Lung (tissue), 11 donors: ENCODE measurements at regions not wholly inside any gene's neighbourhood (a gene's known extent, or its start where the extent isn't known, plus 50 kb on each side); places are given as distances from the start of the nearest gene placed in this dataset.

Experiments
- ATAC-seq: fragments of 200-7000 bp; cut with Tn5 transposase; one replicate; pipeline ENCODE4 v1.9.1; 2020; ENCODE audit warnings: moderate number of reproducible peaks; ENCODE audit not compliant: insufficient read depth, low FRiP score
- DNase-seq, 3 donors: peaks; one replicate each; pipeline ENCODE4 v3.0.0-alpha.2; 2013 to 2017
- H3K27ac ChIP-seq, 2 donors: one replicate each; pipeline ENCODE4 v1.5.1; 2013; ENCODE audit warnings: mild to moderate bottlenecking in 2 of 2, moderate library complexity in 2 of 2, control low read depth in 1 of 2, inconsistent platforms in 1 of 2, low read depth in 1 of 2, low read length in 1 of 2
- H3K27me3 ChIP-seq, 3 donors: one replicate each; pipeline ENCODE4 v1.5.1; 2013; ENCODE audit warnings: low read length in 2 of 3; ENCODE audit not compliant: control insufficient read depth in 3 of 3, insufficient read depth in 3 of 3
- H3K36me3 ChIP-seq, 4 donors: one replicate each; pipeline ENCODE4 v1.5.1; 2013; ENCODE audit warnings: low read length in 4 of 4, mild to moderate bottlenecking in 1 of 4, moderate library complexity in 1 of 4; ENCODE audit not compliant: control insufficient read depth in 4 of 4, insufficient read depth in 4 of 4
- H3K4me1 ChIP-seq, 5 donors: one replicate each; pipeline ENCODE4 v1.5.1; 2013; ENCODE audit warnings: low read length in 5 of 5, mild to moderate bottlenecking in 2 of 5, moderate library complexity in 1 of 5; ENCODE audit not compliant: control insufficient read depth in 5 of 5, insufficient read depth in 5 of 5
- H3K4me3 ChIP-seq: one replicate; pipeline ENCODE4 v1.5.1; 2013; ENCODE audit warnings: mild to moderate bottlenecking, control low read depth, moderate library complexity
- H3K9ac ChIP-seq, 2 donors: one replicate each; pipeline ENCODE4 v1.5.1; 2013; ENCODE audit warnings: low read length in 2 of 2, control low read depth in 1 of 2; ENCODE audit not compliant: insufficient read depth in 1 of 2
- H3K9me3 ChIP-seq, 4 donors: one replicate each; pipeline ENCODE4 v1.5.1; 2013; ENCODE audit warnings: low read length in 3 of 4, mild to moderate bottlenecking in 1 of 4, moderate library complexity in 1 of 4; ENCODE audit not compliant: control insufficient read depth in 4 of 4, insufficient read depth in 3 of 4
- WGBS, 2 donors: extraction: QIAGEN DNeasy Blood & Tissue Kit; methylation state at CpG; one replicate each; pipeline ENCODE4 v1.1.7; 2013; 5-methylcytosine and 5-hydroxymethylcytosine counted together
- TF ChIP-seq, protein P1 (sequence below): IDR thresholded peaks from 2 replicates; pipeline ENCODE4 v1.5.1; 2012; ENCODE audit warnings: mild to moderate bottlenecking; ENCODE audit errors: control extremely low read depth, extremely low read depth
- donor health status: control.
- donor health status: control.
- donor health status: Bipolar disorder and iron deficiency.
- donor health status: healthy.
- donor health status: DM: yes; HTN: yes; CAD: no.

DNA sequence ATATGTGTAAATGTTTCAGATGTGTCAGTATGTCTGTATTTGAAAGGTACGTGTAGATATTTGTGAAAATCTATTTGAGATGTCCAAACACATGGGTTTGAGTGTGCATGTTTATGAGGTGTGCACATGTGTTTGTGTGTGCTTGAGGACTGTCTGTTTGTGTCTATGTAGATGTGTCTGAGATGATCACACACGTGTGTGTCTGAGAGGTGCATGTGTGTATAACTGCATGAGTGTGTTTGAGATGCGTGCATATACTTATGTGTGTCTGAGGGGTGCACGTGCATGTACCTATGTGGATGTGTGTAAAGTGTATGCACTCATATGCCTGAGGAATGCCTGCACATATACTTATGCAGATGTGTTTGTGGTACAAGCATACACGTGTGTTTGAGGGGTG is 584.4 kb downstream of the BUD13 start:
- DNase-seq (no peak), ATAC-seq (no peak)
- H3K9me3 ChIP-seq: no peaks in the 10 kb centered on the region
- TF ChIP-seq, protein P1, sequence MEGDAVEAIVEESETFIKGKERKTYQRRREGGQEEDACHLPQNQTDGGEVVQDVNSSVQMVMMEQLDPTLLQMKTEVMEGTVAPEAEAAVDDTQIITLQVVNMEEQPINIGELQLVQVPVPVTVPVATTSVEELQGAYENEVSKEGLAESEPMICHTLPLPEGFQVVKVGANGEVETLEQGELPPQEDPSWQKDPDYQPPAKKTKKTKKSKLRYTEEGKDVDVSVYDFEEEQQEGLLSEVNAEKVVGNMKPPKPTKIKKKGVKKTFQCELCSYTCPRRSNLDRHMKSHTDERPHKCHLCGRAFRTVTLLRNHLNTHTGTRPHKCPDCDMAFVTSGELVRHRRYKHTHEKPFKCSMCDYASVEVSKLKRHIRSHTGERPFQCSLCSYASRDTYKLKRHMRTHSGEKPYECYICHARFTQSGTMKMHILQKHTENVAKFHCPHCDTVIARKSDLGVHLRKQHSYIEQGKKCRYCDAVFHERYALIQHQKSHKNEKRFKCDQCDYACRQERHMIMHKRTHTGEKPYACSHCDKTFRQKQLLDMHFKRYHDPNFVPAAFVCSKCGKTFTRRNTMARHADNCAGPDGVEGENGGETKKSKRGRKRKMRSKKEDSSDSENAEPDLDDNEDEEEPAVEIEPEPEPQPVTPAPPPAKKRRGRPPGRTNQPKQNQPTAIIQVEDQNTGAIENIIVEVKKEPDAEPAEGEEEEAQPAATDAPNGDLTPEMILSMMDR: no peak
- no peaks in the 10 kb centered on the region for H3K27me3 ChIP-seq
- H3K4me3 ChIP-seq: no peak overlapping the region
- WGBS, 2 donors: 84 to 88% methylated on average over 5 of the region's 5 CpGs
- H3K4me1 ChIP-seq: peaks cover 0 to 7% (median 0%) of the 10 kb centered on the region in 5 donors
- H3K36me3 ChIP-seq: no peaks in the 10 kb centered on the region
- H3K27ac ChIP-seq: no peak overlapping the region
- no peak overlapping the region for H3K9ac ChIP-seq

DNA sequence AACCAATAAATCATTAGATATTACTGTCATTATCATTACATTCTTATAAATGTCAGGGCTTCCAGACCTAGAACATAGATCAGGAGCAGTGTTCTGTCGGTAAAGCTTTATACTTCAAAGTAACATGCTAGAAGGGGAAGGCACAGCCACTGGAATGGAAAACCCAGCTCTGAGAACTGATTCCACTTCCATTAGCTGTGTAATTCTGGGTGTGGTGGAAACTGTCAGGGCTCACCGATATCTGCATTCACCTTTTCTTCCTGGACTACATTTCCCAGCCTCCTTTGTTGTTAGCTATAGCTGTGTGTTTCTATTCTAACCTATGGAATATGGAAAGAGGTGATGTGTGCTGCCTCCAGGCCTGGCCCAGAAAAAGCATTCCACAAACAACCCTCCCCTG is 585.8 kb downstream of the BUD13 start:
- Histone ChIP-seq H3K36me3 (no peaks in the 10 kb centered on the region), H3K27ac (no peak overlapping the region), H3K4me1 (peaks cover 0 to 7% (median 0%) of the 10 kb centered on the region in 5 donors), H3K27me3 (no peaks in the 10 kb centered on the region), H3K9ac (no peak overlapping the region), H3K4me3 (no peak overlapping the region), H3K9me3 (no peaks in the 10 kb centered on the region)
- ATAC-seq: no peak
- TF ChIP-seq, protein P1: no peak
- DNase-seq: no peak
- WGBS, 2 donors: 71 to 83% methylated on average over 2 of the region's 2 CpGs

DNA sequence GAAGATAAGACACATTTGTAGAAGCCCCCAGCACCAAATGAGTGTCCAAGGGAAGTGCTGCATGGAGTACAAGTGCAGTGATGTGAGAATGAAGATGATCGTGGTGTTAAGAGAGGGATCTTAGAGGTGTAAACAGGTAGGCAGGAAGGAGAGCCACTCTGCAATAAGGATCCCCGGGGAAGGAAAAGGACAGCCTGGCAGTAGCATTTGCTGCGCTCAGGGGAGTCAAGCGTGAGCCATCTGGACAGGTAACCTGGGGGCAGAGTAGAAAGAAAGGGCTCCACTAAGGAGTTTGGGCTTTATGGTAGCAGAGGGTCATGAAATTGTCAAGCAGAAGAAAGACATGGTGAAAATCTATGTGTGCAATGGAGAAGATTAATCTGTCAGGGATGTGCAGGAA is 587.2 kb downstream of the BUD13 start:
- TF ChIP-seq, protein P1: no peak
- Histone ChIP-seq H3K4me1 (peaks cover 0 to 7% (median 7%) of the 10 kb centered on the region in 5 donors), H3K27me3 (no peaks in the 10 kb centered on the region), H3K27ac (no peak overlapping the region), H3K9ac (no peak overlapping the region), H3K36me3 (no peaks in the 10 kb centered on the region), H3K4me3 (no peak overlapping the region), H3K9me3 (no peaks in the 10 kb centered on the region)
- DNase-seq (no peak), ATAC-seq (no peak)
- WGBS, 2 donors: 89 to 92% methylated on average over 4 of the region's 4 CpGs

DNA sequence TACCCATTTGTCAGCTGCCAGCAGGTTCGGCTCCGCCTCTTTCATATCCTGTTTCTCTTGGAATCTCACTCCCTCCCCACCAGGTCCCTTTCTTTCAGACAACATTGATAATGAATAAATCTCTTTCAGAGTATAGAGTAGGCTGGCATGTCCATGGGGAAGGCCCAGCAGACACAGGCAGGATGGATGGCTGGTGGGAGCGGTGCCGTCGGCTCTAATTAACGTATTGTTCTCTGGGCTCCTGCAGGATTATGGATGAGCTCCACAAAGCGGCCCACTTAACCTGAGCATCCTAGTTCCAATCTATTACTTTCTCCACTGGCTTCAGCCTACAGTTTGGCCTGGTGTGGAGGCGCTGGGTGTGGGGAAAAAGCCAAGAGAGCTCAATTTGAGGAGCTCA is 588.0 kb downstream of the BUD13 start:
- H3K4me3 ChIP-seq: no peak overlapping the region
- WGBS, 2 donors: 93 to 96% methylated on average over 8 of the region's 8 CpGs
- no peaks in the 10 kb centered on the region for H3K36me3 ChIP-seq
- no peak overlapping the region for H3K9ac ChIP-seq
- H3K9me3 ChIP-seq: no peaks in the 10 kb centered on the region
- no peaks in the 10 kb centered on the region for H3K27me3 ChIP-seq
- peaks cover 0 to 10% (median 5%) of the 10 kb centered on the region in 5 donors for H3K4me1 ChIP-seq
- TF ChIP-seq, protein P1: no peak
- ATAC-seq (no peak), DNase-seq (no peak)
- no peak overlapping the region for H3K27ac ChIP-seq
